OCI-LY1 (cell line): ENCODE measurements at regions not wholly inside any gene's neighbourhood (a gene's known extent, or its start where the extent isn't known, plus 50 kb on each side); places are given as distances from the start of the nearest gene placed in this dataset.

Experiments
- H2AFZ ChIP-seq: fragments of 200-600 bp; sonication (generic), shearing (Covaris generic); 2 replicates; pipeline ENCODE4 v1.6.0; 2014; ENCODE audit warnings: antibody characterized with exemption, mild to moderate bottlenecking, low read length
- H3F3A ChIP-seq: fragments of 200-600 bp; sonication (generic), shearing (Covaris generic); 2 replicates; pipeline ENCODE4 v1.6.0; 2014; ENCODE audit warnings: mild to moderate bottlenecking, antibody characterized with exemption, low read length, moderate library complexity; ENCODE audit not compliant: insufficient read depth
- H3K27ac ChIP-seq: fragments of 200-600 bp; sonication (generic); 2 replicates; pipeline ENCODE4 v1.5.1; 2014; ENCODE audit warnings: low read length, mixed run types, mild to moderate bottlenecking, low read depth; ENCODE audit not compliant: poor library complexity, severe bottlenecking
- H3K27me3 ChIP-seq: fragments of 200-600 bp; sonication (generic); 2 replicates; pipeline ENCODE4 v1.6.0; 2014; ENCODE audit warnings: antibody characterized with exemption, mild to moderate bottlenecking, low read length, moderate library complexity; ENCODE audit not compliant: insufficient read depth
- H3K36me3 ChIP-seq: fragments of 200-600 bp; sonication (generic); 2 replicates; pipeline ENCODE4 v1.6.1; 2014; ENCODE audit warnings: mild to moderate bottlenecking, antibody characterized with exemption, low read length, moderate library complexity, mixed read lengths; ENCODE audit not compliant: insufficient read depth
- H3K4me1 ChIP-seq: fragments of 200-600 bp; sonication (generic); 2 replicates; pipeline ENCODE4 v1.5.1; 2014; ENCODE audit warnings: mild to moderate bottlenecking, low read length, moderate library complexity; ENCODE audit not compliant: insufficient read depth, severe bottlenecking
- H3K4me2 ChIP-seq: fragments of 200-600 bp; sonication (generic), shearing (Covaris generic); 2 replicates; pipeline ENCODE4 v1.6.1; 2014; ENCODE audit warnings: low read length
- H3K4me3 ChIP-seq: fragments of 200-600 bp; sonication (generic); 2 replicates; pipeline ENCODE4 v1.5.1; 2014; ENCODE audit warnings: low read length, low read depth, mild to moderate bottlenecking, mixed read lengths; ENCODE audit not compliant: poor library complexity, severe bottlenecking
- H3K79me2 ChIP-seq: fragments of 200-600 bp; shearing (Covaris generic); 2 replicates; pipeline ENCODE4 v1.6.1; 2016; ENCODE audit warnings: mixed run types, low read length, mixed read lengths; ENCODE audit not compliant: insufficient read depth
- H3K9ac ChIP-seq: fragments of 200-600 bp; sonication (generic), shearing (Covaris generic); 2 replicates; pipeline ENCODE4 v1.6.1; 2014; ENCODE audit warnings: mild to moderate bottlenecking, low read length, mixed read lengths
- H3K9me2 ChIP-seq: fragments of 200-600 bp; sonication (generic), shearing (Covaris generic); 2 replicates; pipeline ENCODE4 v1.6.1; 2014; ENCODE audit warnings: low read depth, mild to moderate bottlenecking, low read length, mixed read lengths
- H3K9me3 ChIP-seq: fragments of 200-600 bp; shearing (Covaris generic); 2 replicates; pipeline ENCODE4 v1.6.1; 2014; ENCODE audit warnings: low read length, mixed read lengths
- H4K20me1 ChIP-seq: fragments of 200-600 bp; sonication (generic), shearing (Covaris generic); 2 replicates; pipeline ENCODE4 v1.6.0; 2016; ENCODE audit warnings: mild to moderate bottlenecking, low read length; ENCODE audit not compliant: insufficient read depth
- EZH2 ChIP-seq: fragments of 200-600 bp; sonication (generic), shearing (Covaris generic); IDR thresholded peaks from 2 replicates; pipeline ENCODE4 v1.8.0; 2017; ENCODE audit warnings: borderline replicate concordance, mixed run types, mild to moderate bottlenecking, antibody characterized with exemption, low read length, moderate library complexity, mixed read lengths
- TF ChIP-seq, protein P1 (sequence below): fragments of 200-600 bp; sonication (generic), shearing (Covaris generic); IDR thresholded peaks from 2 replicates; pipeline ENCODE4 v1.5.1; 2017; ENCODE audit warnings: mild to moderate bottlenecking, antibody characterized with exemption, low read length, moderate library complexity, mixed read lengths

DNA sequence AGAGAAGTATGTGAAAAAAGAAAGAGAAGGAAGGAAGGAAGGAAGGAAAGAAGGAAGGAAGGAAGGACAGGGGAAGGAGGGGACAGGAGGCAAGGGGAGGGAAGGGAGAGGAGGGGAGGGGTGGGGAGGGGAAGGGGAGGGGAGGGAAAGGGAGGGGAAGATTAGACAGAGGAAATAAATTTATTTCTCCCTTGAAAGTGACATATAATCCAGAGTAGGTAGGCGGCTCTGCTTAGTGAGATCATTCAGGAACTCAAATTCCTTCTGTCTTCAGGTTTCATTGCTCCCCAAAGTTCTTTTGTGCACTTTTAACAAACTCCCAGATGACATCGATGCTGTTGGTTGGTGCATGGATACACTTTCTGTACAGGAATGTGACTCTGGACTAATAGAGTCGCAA is 594.7 kb upstream of the STEAP1 start:
- Histone ChIP-seq H3K4me1 (no peaks in the 10 kb centered on the region), H3K27me3 (no peaks in the 10 kb centered on the region), H4K20me1 (no peaks in the 10 kb centered on the region), H3K9me3 (no peaks in the 10 kb centered on the region), H3K79me2 (no peaks in the 10 kb centered on the region), H3K4me2 (no peak overlapping the region), H3K4me3 (no peak overlapping the region), H3K9me2 (no peaks in the 10 kb centered on the region), H3F3A (no peaks in the 10 kb centered on the region), H3K27ac (no peak overlapping the region), H3K36me3 (no peaks in the 10 kb centered on the region), H3K9ac (no peak overlapping the region), H2AFZ (no peak overlapping the region)
- no peak for TF ChIP-seq EZH2
- TF ChIP-seq, protein P1, sequence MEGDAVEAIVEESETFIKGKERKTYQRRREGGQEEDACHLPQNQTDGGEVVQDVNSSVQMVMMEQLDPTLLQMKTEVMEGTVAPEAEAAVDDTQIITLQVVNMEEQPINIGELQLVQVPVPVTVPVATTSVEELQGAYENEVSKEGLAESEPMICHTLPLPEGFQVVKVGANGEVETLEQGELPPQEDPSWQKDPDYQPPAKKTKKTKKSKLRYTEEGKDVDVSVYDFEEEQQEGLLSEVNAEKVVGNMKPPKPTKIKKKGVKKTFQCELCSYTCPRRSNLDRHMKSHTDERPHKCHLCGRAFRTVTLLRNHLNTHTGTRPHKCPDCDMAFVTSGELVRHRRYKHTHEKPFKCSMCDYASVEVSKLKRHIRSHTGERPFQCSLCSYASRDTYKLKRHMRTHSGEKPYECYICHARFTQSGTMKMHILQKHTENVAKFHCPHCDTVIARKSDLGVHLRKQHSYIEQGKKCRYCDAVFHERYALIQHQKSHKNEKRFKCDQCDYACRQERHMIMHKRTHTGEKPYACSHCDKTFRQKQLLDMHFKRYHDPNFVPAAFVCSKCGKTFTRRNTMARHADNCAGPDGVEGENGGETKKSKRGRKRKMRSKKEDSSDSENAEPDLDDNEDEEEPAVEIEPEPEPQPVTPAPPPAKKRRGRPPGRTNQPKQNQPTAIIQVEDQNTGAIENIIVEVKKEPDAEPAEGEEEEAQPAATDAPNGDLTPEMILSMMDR, result no peak

DNA sequence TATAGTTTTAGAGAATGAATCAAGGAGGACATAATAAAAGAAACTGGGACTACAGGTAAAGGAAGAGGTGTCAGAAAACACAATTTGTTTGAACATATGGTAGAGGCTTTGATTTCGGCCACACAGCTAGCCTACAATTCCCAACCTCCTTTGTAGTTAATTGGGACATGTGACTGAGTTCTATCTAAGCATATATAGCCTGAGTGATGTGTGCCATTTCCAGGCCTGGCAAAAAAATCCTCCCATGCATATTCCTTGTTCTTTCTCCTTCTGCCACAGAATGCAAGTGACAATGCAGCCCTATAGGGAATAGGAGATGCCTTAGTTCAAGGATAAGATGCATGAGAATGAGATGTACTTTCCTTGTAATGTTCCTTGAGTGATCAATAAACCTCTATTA is 590.7 kb upstream of the STEAP1 start:
- H3K9ac ChIP-seq, result no peak overlapping the region
- H3K36me3 ChIP-seq, result no peaks in the 10 kb centered on the region
- H3K27ac ChIP-seq, result no peak overlapping the region
- no peaks in the 10 kb centered on the region for H3K79me2 ChIP-seq
- no peak overlapping the region for H2AFZ ChIP-seq
- H3K4me2 ChIP-seq, result no peak overlapping the region
- no peaks in the 10 kb centered on the region for H4K20me1 ChIP-seq
- no peaks in the 10 kb centered on the region for H3K9me2 ChIP-seq
- no peaks in the 10 kb centered on the region for H3F3A ChIP-seq
- no peaks in the 10 kb centered on the region for H3K9me3 ChIP-seq
- H3K4me1 ChIP-seq, result no peaks in the 10 kb centered on the region
- TF ChIP-seq, protein P1, result no peak
- no peak for TF ChIP-seq EZH2
- no peaks in the 10 kb centered on the region for H3K27me3 ChIP-seq
- H3K4me3 ChIP-seq, result no peak overlapping the region

DNA sequence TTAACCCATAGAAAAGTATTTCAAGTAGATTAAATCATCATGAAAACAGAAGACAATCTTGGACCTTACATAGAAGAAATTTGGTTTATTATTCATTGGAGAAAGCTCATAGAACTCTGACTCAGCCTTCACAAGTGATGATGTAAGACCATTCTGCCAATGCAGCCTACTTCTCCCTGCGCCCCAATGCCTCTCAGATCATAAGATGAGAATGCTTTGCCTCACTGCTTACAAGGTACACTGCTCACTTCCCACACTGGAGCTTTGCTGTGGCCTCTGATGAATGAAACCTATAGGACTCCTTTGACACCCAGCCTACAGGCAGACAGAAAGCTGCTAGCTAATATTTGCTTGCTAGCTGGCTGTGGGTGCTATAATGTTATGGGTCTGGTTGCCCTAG is 569.4 kb upstream of the STEAP1 start:
- TF ChIP-seq EZH2, result no peak
- TF ChIP-seq, protein P1, result no peak
- H3K9ac ChIP-seq, result no peak overlapping the region
- H3K9me3 ChIP-seq, result no peaks in the 10 kb centered on the region
- no peaks in the 10 kb centered on the region for H3K4me1 ChIP-seq
- no peaks in the 10 kb centered on the region for H4K20me1 ChIP-seq
- H3K27ac ChIP-seq, result no peak overlapping the region
- H3K9me2 ChIP-seq, result no peaks in the 10 kb centered on the region; the same call in 1 of the 2 replicates
- no peaks in the 10 kb centered on the region for H3K36me3 ChIP-seq
- no peak overlapping the region for H3K4me3 ChIP-seq
- no peaks in the 10 kb centered on the region for H3K79me2 ChIP-seq
- no peak overlapping the region for H3K4me2 ChIP-seq
- no peaks in the 10 kb centered on the region for H3K27me3 ChIP-seq
- H2AFZ ChIP-seq, result no peak overlapping the region
- H3F3A ChIP-seq, result no peaks in the 10 kb centered on the region; the same call in 1 of the 2 replicates
